IMR-90 (cell line): ENCODE measurements at regions not wholly inside any gene's neighbourhood (a gene's known extent, or its start where the extent isn't known, plus 50 kb on each side); places are given as distances from the start of the nearest gene placed in this dataset.

ENCODE experiments used
- ATAC-seq: fragments of 200-7000 bp; cut with Tn5 transposase; 2 replicates; pipeline ENCODE4 v1.9.1; 2020; ENCODE audit warnings: low read depth, mild to moderate bottlenecking, moderate library complexity
- BruUV-seq: library from RNA; stranded (reverse); fragments of 400-500 nt; replicated peaks from 2 replicates; lab custom pipeline; 2021; lab: Mats Ljungman, UMichigan
- CTCF ChIA-PET: fragments of 300-600 bp; formaldehyde crosslinking; extraction: SDS; loops from one replicate; lab custom pipeline; 2021; ENCODE audit warnings: antibody characterized with exemption; lab: Yijun Ruan, JAX
- POLR2A ChIA-PET: fragments of 300-600 bp; sonication (Branson Sonifier 250); formaldehyde crosslinking; loops from one replicate; lab custom pipeline; 2022; ENCODE audit warnings: antibody characterized with exemption; ENCODE audit not compliant: unreplicated experiment; lab: Charles Lee
- DNase-seq: peaks from one replicate; pipeline ENCODE4 v3.0.0; 2013
- H2AFZ ChIP-seq: replicated peaks from 2 replicates; pipeline ENCODE3; 2013; ENCODE audit warnings: low read length, mild to moderate bottlenecking; ENCODE audit not compliant: poor library complexity
- H2AK5ac ChIP-seq: 2 replicates; pipeline ENCODE4 v1.6.1; 2013; ENCODE audit warnings: low read depth, low read length, inconsistent platforms
- H2AK9ac ChIP-seq: replicated peaks from 2 replicates; pipeline ENCODE3; 2013; ENCODE audit warnings: mild to moderate bottlenecking, low read depth, low read length, moderate library complexity; ENCODE audit not compliant: poor library complexity
- H2BK120ac ChIP-seq: 2 replicates; pipeline ENCODE4 v1.6.1; 2013; ENCODE audit warnings: low read depth, low read length, inconsistent platforms
- H2BK15ac ChIP-seq: 3 replicates; pipeline ENCODE4 v1.6.1; 2013; ENCODE audit warnings: low read depth, low read length, inconsistent platforms
- H2BK20ac ChIP-seq: 2 replicates; pipeline ENCODE4 v1.6.1; 2013; ENCODE audit warnings: low read depth, mild to moderate bottlenecking, inconsistent platforms, low read length, moderate library complexity
- H2BK5ac ChIP-seq: 2 replicates; pipeline ENCODE4 v1.6.1; 2013; ENCODE audit warnings: mild to moderate bottlenecking, low read depth, low read length, inconsistent platforms; ENCODE audit not compliant: poor library complexity, severe bottlenecking
- H3K14ac ChIP-seq: replicated peaks from 2 replicates; pipeline ENCODE4 v1.6.1; 2013; ENCODE audit warnings: low read depth, low read length, inconsistent platforms
- H3K18ac ChIP-seq: 2 replicates; pipeline ENCODE4 v1.6.1; 2013; ENCODE audit warnings: low read depth, low read length, control low read depth
- H3K23ac ChIP-seq: 2 replicates; pipeline ENCODE4 v1.6.1; 2013; ENCODE audit warnings: low read depth, low read length, inconsistent platforms
- H3K27ac ChIP-seq: 2 replicates; pipeline ENCODE4 v1.5.1; 2013; ENCODE audit warnings: mild to moderate bottlenecking, control low read depth, low read length; ENCODE audit not compliant: insufficient read depth
- H3K27me3 ChIP-seq: 2 replicates; pipeline ENCODE4 v1.6.1; 2013; ENCODE audit warnings: low read length; ENCODE audit not compliant: control insufficient read depth, insufficient read depth
- H3K36me3 ChIP-seq: 2 replicates; pipeline ENCODE4 v1.6.1; 2013; ENCODE audit warnings: low read length, mixed read lengths; ENCODE audit not compliant: control insufficient read depth, insufficient read depth
- H3K4ac ChIP-seq: 2 replicates; pipeline ENCODE4 v1.6.1; 2013; ENCODE audit warnings: low read depth, low read length, inconsistent platforms
- H3K4me1 ChIP-seq: 2 replicates; pipeline ENCODE4 v1.6.1; 2013; ENCODE audit warnings: low read length, mixed read lengths; ENCODE audit not compliant: control insufficient read depth, insufficient read depth
- H3K4me2 ChIP-seq: 2 replicates; pipeline ENCODE4 v1.6.1; 2013; ENCODE audit warnings: low read depth, mild to moderate bottlenecking, control low read depth, low read length, moderate library complexity
- H3K4me3 ChIP-seq: 2 replicates; pipeline ENCODE4 v1.5.1; 2013; ENCODE audit warnings: low read depth, mild to moderate bottlenecking, control low read depth, low read length, moderate library complexity; ENCODE audit not compliant: insufficient read depth
- H3K56ac ChIP-seq: 2 replicates; pipeline ENCODE4 v1.6.1; 2013; ENCODE audit warnings: low read length, inconsistent platforms; ENCODE audit not compliant: insufficient read depth; ENCODE audit errors: extremely low read depth
- H3K79me1 ChIP-seq, 2 experiments: 2 replicates each; pipeline ENCODE4 v1.6.1; 2013; ENCODE audit warnings: low read length in 2 of 2, inconsistent platforms in 1 of 2, low read depth in 1 of 2
- H3K9ac ChIP-seq: 2 replicates; pipeline ENCODE4 v1.6.1; 2013; ENCODE audit warnings: low read depth, low read length, control low read depth
- H3K9me1 ChIP-seq: 2 replicates; pipeline ENCODE4 v1.6.1; 2013; ENCODE audit warnings: low read length, inconsistent platforms; ENCODE audit not compliant: insufficient read depth
- H3K9me3 ChIP-seq: 2 replicates; pipeline ENCODE4 v1.6.1; 2013; ENCODE audit warnings: low read length; ENCODE audit not compliant: control insufficient read depth, insufficient read depth
- H4K20me1 ChIP-seq: 2 replicates; pipeline ENCODE4 v1.6.1; 2013; ENCODE audit warnings: low read length, inconsistent platforms; ENCODE audit not compliant: insufficient read depth
- H4K5ac ChIP-seq: 2 replicates; pipeline ENCODE4 v1.6.1; 2013; ENCODE audit warnings: mild to moderate bottlenecking, low read depth, low read length, control low read depth
- H4K8ac ChIP-seq, 2 experiments: 2 replicates each; pipeline ENCODE4 v1.6.1; 2013; ENCODE audit warnings: low read depth in 2 of 2, low read length in 2 of 2, control low read depth in 1 of 2, inconsistent platforms in 1 of 2
- H4K91ac ChIP-seq: 2 replicates; pipeline ENCODE4 v1.6.1; 2013; ENCODE audit warnings: low read depth, low read length, inconsistent platforms; ENCODE audit not compliant: insufficient read depth
- CEBPB ChIP-seq: IDR thresholded peaks from 2 replicates; pipeline ENCODE4 v1.6.1; 2012; ENCODE audit warnings: low read depth, low read length, improper control_type of control experiment
- WGBS, 2 experiments: methylation state at CpG; one replicate each; pipeline versions ENCODE4 v1.1.5 to v1.1.7; 2013; ENCODE audit warnings: missing lambda C conversion rate in 2 of 2; ENCODE audit not compliant: insufficient read length in 1 of 2; ENCODE audit errors: extremely low coverage in 2 of 2; 5-methylcytosine and 5-hydroxymethylcytosine counted together
- dilution Hi-C: fragments of 300-500 bp; cut with HindIII; formaldehyde crosslinking; loops from one replicate; pipeline ENCODE4 v1.14.3; 2018; ENCODE audit warnings: low sequenced_read_pairs; ENCODE audit not compliant: unreplicated experiment
- in situ Hi-C: fragments of 300-500 bp; cut with MboI; formaldehyde crosslinking; loops from 3 replicates; pipeline ENCODE4 v1.14.3; 2019; ENCODE audit warnings: low sequenced_read_pairs, inconsistent platforms, mixed read lengths
- intact Hi-C: fragments of 100-400 bp; cut with micrococcal nuclease; formaldehyde crosslinking; loops from 2 replicates; pipeline ENCODE4 v1.10.0; 2022

- no peak overlapping the region for H3K18ac ChIP-seq
- no peak overlapping the region for H2BK20ac ChIP-seq
- CTCF ChIA-PET = no interaction called here
- H2AK9ac ChIP-seq = no peak overlapping the region
- H3K9me3 ChIP-seq = no peaks in the 10 kb centered on the region
- H3K27ac ChIP-seq = no peak overlapping the region
- H4K20me1 ChIP-seq = no peaks in the 10 kb centered on the region
- no peak for ATAC-seq
- no TSS peak for BruUV-seq
- H2BK120ac ChIP-seq = no peak overlapping the region
- TF ChIP-seq CEBPB = no peak
- WGBS, 2 experiments = no CpG with 5 or more reads among the region's 2 CpGs
- H3K4me1 ChIP-seq = no peaks in the 10 kb centered on the region
- no peak overlapping the region for H2BK15ac ChIP-seq
- no peak overlapping the region for H4K5ac ChIP-seq
- H3K56ac ChIP-seq = no peak overlapping the region
- H3K4ac ChIP-seq = no peak overlapping the region
- no peaks in the 10 kb centered on the region for H3K79me1 ChIP-seq
- H3K9ac ChIP-seq = no peak overlapping the region
- intact Hi-C loops (no loop called here), dilution Hi-C loops (no loop called here), in situ Hi-C loops (no loop called here)
- H3K23ac ChIP-seq = no peak overlapping the region
- H2BK5ac ChIP-seq = no peak overlapping the region
- DNase-seq = no peak
- H3K4me3 ChIP-seq = no peak overlapping the region
- peaks cover 1% of the 10 kb centered on the region; the same call in 1 of the 2 replicates for H3K27me3 ChIP-seq
- POLR2A ChIA-PET = no interaction called here
- no peak overlapping the region for H3K4me2 ChIP-seq
- no peaks in the 10 kb centered on the region for H3K9me1 ChIP-seq
- no peak overlapping the region for H2AK5ac ChIP-seq
- no peak overlapping the region for H4K8ac ChIP-seq
- no peaks in the 10 kb centered on the region for H3K36me3 ChIP-seq
- H3K14ac ChIP-seq = no peak overlapping the region
- H2AFZ ChIP-seq = no peak overlapping the region
- no peak overlapping the region for H4K91ac ChIP-seq
Measured at GRCh38 chr12:67925077-67925476, 64.2 kb upstream of the IFNG-AS1 start.
